Progenitor cell of endocrine pancreas (in vitro differentiated cells): ENCODE measurements at regions not wholly inside any gene's neighbourhood (a gene's known extent, or its start where the extent isn't known, plus 50 kb on each side); places are given as distances from the start of the nearest gene placed in this dataset.

Source experiments
- DNase-seq: peaks from one replicate; pipeline ENCODE4 v3.0.0; 2021; ENCODE audit warnings: low spot score; ENCODE audit not compliant: unreplicated experiment
- H3K27ac Mint-ChIP-seq: 2 replicates; pipeline ENCODE4 v1.8.0; 2021; ENCODE audit warnings: mild to moderate bottlenecking, moderate library complexity, mixed read lengths
- H3K27me3 Mint-ChIP-seq: 2 replicates; pipeline ENCODE4 v1.8.0; 2021; ENCODE audit warnings: mixed read lengths
- H3K36me3 Mint-ChIP-seq: 2 replicates; pipeline ENCODE4 v1.8.0; 2022; ENCODE audit warnings: mixed read lengths; ENCODE audit not compliant: insufficient read depth
- H3K4me1 Mint-ChIP-seq: 2 replicates; pipeline ENCODE4 v1.8.0; 2021; ENCODE audit warnings: low read depth, mixed read lengths
- H3K4me3 Mint-ChIP-seq: 2 replicates; pipeline ENCODE4 v1.8.0; 2021; ENCODE audit warnings: low read depth, mild to moderate bottlenecking, moderate library complexity, mixed read lengths
- H3K9me3 Mint-ChIP-seq: 2 replicates; pipeline ENCODE4 v1.8.0; 2021; ENCODE audit warnings: low read depth, mixed read lengths
- TF ChIP-seq, protein P1 (sequence below): fragments of 200-600 bp; sonication (generic); IDR thresholded peaks from one replicate; pipeline ENCODE4 v1.5.0; 2021; ENCODE audit warnings: antibody characterized with exemption, mild to moderate bottlenecking; ENCODE audit not compliant: unreplicated experiment

- Mint-ChIP-seq H3K4me3 (no peak overlapping the region), H3K9me3 (peaks cover 7% of the 10 kb centered on the region), H3K27me3 (no peaks in the 10 kb centered on the region), H3K27ac (no peak overlapping the region), H3K4me1 (no peaks in the 10 kb centered on the region), H3K36me3 (no peaks in the 10 kb centered on the region)
- DNase-seq = no peak
- TF ChIP-seq, protein P1, sequence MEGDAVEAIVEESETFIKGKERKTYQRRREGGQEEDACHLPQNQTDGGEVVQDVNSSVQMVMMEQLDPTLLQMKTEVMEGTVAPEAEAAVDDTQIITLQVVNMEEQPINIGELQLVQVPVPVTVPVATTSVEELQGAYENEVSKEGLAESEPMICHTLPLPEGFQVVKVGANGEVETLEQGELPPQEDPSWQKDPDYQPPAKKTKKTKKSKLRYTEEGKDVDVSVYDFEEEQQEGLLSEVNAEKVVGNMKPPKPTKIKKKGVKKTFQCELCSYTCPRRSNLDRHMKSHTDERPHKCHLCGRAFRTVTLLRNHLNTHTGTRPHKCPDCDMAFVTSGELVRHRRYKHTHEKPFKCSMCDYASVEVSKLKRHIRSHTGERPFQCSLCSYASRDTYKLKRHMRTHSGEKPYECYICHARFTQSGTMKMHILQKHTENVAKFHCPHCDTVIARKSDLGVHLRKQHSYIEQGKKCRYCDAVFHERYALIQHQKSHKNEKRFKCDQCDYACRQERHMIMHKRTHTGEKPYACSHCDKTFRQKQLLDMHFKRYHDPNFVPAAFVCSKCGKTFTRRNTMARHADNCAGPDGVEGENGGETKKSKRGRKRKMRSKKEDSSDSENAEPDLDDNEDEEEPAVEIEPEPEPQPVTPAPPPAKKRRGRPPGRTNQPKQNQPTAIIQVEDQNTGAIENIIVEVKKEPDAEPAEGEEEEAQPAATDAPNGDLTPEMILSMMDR = no peak
These were observed 252.7 kb downstream of the CASP12 start for GRCh38 chr11:104645261-104646222.

GRCh38 chr11:104637662-104638170 is 260.5 kb downstream of the CASP12 start:
- peaks cover 6% of the 10 kb centered on the region for H3K4me1 Mint-ChIP-seq
- H3K36me3 Mint-ChIP-seq = no peaks in the 10 kb centered on the region
- H3K27ac Mint-ChIP-seq = no peak overlapping the region
- no peak for DNase-seq
- H3K27me3 Mint-ChIP-seq = no peaks in the 10 kb centered on the region
- TF ChIP-seq, protein P1 = no peak
- no peak overlapping the region for H3K4me3 Mint-ChIP-seq
- H3K9me3 Mint-ChIP-seq = no peaks in the 10 kb centered on the region

DNA sequence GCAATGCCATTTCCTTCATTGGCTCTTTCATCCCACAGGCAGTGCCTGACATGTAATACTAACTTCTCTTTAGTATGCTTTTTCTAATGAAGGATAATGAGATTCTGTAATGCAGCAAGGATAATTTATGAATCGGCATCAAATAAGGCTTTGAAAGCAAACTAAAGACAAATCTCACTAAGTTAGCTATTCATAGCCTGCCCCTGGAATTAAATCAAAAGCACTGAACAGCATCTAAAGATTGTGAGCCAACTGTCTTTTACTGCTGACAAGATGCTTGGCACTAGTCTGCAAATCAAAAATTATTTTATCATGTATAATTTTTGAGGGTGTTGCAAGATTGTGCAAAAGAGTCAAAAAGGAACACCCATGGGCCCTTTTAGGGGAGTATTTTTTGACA is 265.0 kb downstream of the CASP12 start:
- Mint-ChIP-seq H3K36me3 (no peaks in the 10 kb centered on the region), H3K27me3 (no peaks in the 10 kb centered on the region), H3K4me3 (no peak overlapping the region), H3K9me3 (no peaks in the 10 kb centered on the region), H3K4me1 (peaks cover 6% of the 10 kb centered on the region), H3K27ac (no peak overlapping the region)
- DNase-seq = no peak
- TF ChIP-seq, protein P1 = no peak

DNA sequence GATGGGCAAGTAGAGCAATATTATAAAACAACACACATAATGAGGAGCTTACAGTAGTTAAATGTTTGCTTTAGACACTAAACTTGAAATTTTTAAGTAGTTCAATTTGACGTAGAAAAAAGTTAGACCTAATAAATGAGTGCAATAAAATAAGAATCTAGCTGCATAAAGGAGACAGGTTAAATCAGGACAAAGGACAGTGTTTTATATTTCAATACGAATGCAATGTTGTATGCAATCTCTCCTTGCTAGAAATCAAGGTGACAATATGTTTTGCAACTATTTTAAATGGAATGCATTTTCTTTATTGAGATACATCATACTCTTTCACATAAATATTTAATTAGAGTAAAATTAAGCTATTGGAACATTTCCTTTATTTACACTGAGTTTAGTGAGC is 267.9 kb downstream of the CASP12 start:
- Mint-ChIP-seq H3K4me1 (peaks cover 6% of the 10 kb centered on the region), H3K36me3 (no peaks in the 10 kb centered on the region), H3K9me3 (no peaks in the 10 kb centered on the region), H3K4me3 (no peak overlapping the region), H3K27me3 (no peaks in the 10 kb centered on the region), H3K27ac (no peak overlapping the region)
- DNase-seq = no peak
- TF ChIP-seq, protein P1 = no peak

DNA sequence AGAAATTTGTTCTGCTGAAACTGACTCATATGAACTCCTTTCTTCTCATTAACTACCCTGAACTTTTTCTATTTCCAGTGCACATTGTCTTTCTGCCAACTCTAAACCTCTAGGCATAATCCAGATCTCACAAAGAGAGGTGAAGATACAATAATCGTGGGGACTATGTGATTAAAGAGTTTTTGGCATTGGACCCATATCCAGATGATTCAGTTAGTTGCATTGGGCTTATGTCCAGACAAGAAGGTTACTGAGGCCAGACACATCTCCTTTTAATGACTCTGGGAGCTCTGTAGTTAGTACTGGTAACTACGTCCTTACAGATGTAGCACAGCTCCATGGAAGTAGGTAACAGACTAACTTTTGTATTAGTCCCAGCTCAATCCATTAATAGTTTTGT is 273.0 kb downstream of the CASP12 start:
- no peak overlapping the region for H3K4me3 Mint-ChIP-seq
- TF ChIP-seq, protein P1 = no peak
- H3K9me3 Mint-ChIP-seq = peaks cover 3% of the 10 kb centered on the region
- no peaks in the 10 kb centered on the region for H3K27me3 Mint-ChIP-seq
- H3K4me1 Mint-ChIP-seq = no peaks in the 10 kb centered on the region
- H3K27ac Mint-ChIP-seq = no peak overlapping the region
- no peaks in the 10 kb centered on the region for H3K36me3 Mint-ChIP-seq
- DNase-seq = no peak
